ENCODE measurements at regions not wholly inside any gene's neighbourhood (a gene's known extent, or its start where the extent isn't known, plus 50 kb on each side); places are given as distances from the start of the nearest gene placed in this dataset.

GRCh38 chr6:112761740-112762139, 414.6 kb downstream of the RFPL4B start:
- TF ChIP-seq POLR2A (IDR thresholded peaks at IDR 0.05; ENCODE audit: low read depth) (no peak), CTCF (IDR thresholded peaks at IDR 0.05) (no peak)
